ENCODE measurements at regions not wholly inside any gene's neighbourhood (a gene's known extent, or its start where the extent isn't known, plus 50 kb on each side); places are given as distances from the start of the nearest gene placed in this dataset.

GRCh38 chr2:62383846-62384245 lies 122.1 kb downstream of the TMEM17 start:
- peak; percentile 4 for DNase-seq (ENCODE audit: low read depth, low spot score)
- H3K4me3 ChIP-seq (ENCODE audit: low read depth, low read length) = no peak overlapping the region
- in situ Hi-C loops (cut with HindIII; ENCODE audit: low sequenced_read_pairs) = no loop called here

GRCh38 chr2:62382757-62383156 lies 123.2 kb downstream of the TMEM17 start:
- TF ChIP-seq CTCF (IDR thresholded peaks at IDR 0.05; ENCODE audit: low read depth, low read length) = no peak
- DNase-seq (ENCODE audit: low read depth, low spot score) = no peak
- H3K4me3 ChIP-seq (ENCODE audit: low read depth, low read length) = no peak overlapping the region
- in situ Hi-C loops (cut with HindIII; ENCODE audit: low sequenced_read_pairs) = no loop called here

More at GRCh38 chr2:62383846-62384245, 122.1 kb downstream of the TMEM17 start:
- TF ChIP-seq CTCF (IDR thresholded peaks at IDR 0.05; ENCODE audit: low read depth, low read length) = no peak

- no peak overlapping the region for H3K4me3 ChIP-seq (ENCODE audit: low read depth, low read length)
- DNase-seq (ENCODE audit: low read depth, low spot score) = no peak
- no peak for TF ChIP-seq CTCF (IDR thresholded peaks at IDR 0.05; ENCODE audit: low read depth, low read length)
- in situ Hi-C loops (cut with HindIII; ENCODE audit: low sequenced_read_pairs) = no loop called here
These were observed 123.9 kb downstream of the TMEM17 start for GRCh38 chr2:62382122-62382521.

- no peak overlapping the region for H3K4me3 ChIP-seq (ENCODE audit: low read depth, low read length)
- TF ChIP-seq CTCF (IDR thresholded peaks at IDR 0.05; ENCODE audit: low read depth, low read length) = no peak
- no peak for DNase-seq (ENCODE audit: low read depth, low spot score)
- in situ Hi-C loops (cut with HindIII; ENCODE audit: low sequenced_read_pairs) = no loop called here
These were observed 124.3 kb downstream of the TMEM17 start for GRCh38 chr2:62381656-62382055.

GRCh38 chr2:62379566-62379965 lies 126.4 kb downstream of the TMEM17 start:
- H3K4me3 ChIP-seq (ENCODE audit: low read depth, low read length) = no peak overlapping the region
- in situ Hi-C loops (cut with HindIII; ENCODE audit: low sequenced_read_pairs) = no loop called here
- TF ChIP-seq CTCF (IDR thresholded peaks at IDR 0.05; ENCODE audit: low read depth, low read length) = no peak
- no peak for DNase-seq (ENCODE audit: low read depth, low spot score)

- no peak overlapping the region for H3K4me3 ChIP-seq (ENCODE audit: low read depth, low read length)
- in situ Hi-C loops (cut with HindIII; ENCODE audit: low sequenced_read_pairs) = no loop called here
- TF ChIP-seq CTCF (IDR thresholded peaks at IDR 0.05; ENCODE audit: low read depth, low read length) = no peak
- no peak for DNase-seq (ENCODE audit: low read depth, low spot score)
These were observed 130.9 kb downstream of the TMEM17 start for GRCh38 chr2:62375113-62375420.

Measured in astrocyte of the spinal cord (primary cell).